HCT116 (cell line): ENCODE measurements at regions not wholly inside any gene's neighbourhood (a gene's known extent, or its start where the extent isn't known, plus 50 kb on each side); places are given as distances from the start of the nearest gene placed in this dataset.

ENCODE experiments used
- ATAC-seq: fragments of 200-7000 bp; cut with Tn5 transposase; 2 replicates; pipeline ENCODE4 v1.9.1; 2020; ENCODE audit warnings: mild to moderate bottlenecking, moderate library complexity
- BruUV-seq: library from RNA; stranded (reverse); fragments of 400-500 nt; replicated peaks from 2 replicates; lab custom pipeline; 2021; lab: Mats Ljungman, UMichigan
- CTCF ChIA-PET: fragments of 300-600 bp; sonication (Branson Sonifier 250); formaldehyde crosslinking; loops from one replicate; lab custom pipeline; 2021; ENCODE audit warnings: antibody characterized with exemption; lab: Charles Lee
- POLR2A ChIA-PET: fragments of 300-600, 350-600 bp; sonication (Branson Sonifier 250); formaldehyde crosslinking; loops from one replicate; lab custom pipeline; 2021; ENCODE audit warnings: antibody characterized with exemption; lab: Charles Lee
- RAD21 ChIA-PET, 2 experiments: fragments of 300-600 bp; sonication (Branson Sonifier 250); formaldehyde crosslinking; loops; one replicate each; lab custom pipeline; 2023; ENCODE audit warnings: low total read pairs in 2 of 2; ENCODE audit not compliant: uncharacterized antibody in 2 of 2, unreplicated experiment in 2 of 2, low non-redundant PET in 1 of 2; lab: Charles Lee
- DNase-seq: peaks from one replicate; pipeline ENCODE4 v3.0.0-alpha.2; 2010; ENCODE audit warnings: low read depth, low spot score
- H2AFZ ChIP-seq: fragments of 200-600 bp; shearing (Covaris generic), sonication (generic); 2 replicates; pipeline ENCODE4 v1.6.1; 2017; ENCODE audit warnings: low read depth, mixed run types, mixed read lengths, antibody characterized with exemption, low read length; ENCODE audit not compliant: poor library complexity, severe bottlenecking
- H3K27ac ChIP-seq: 2 replicates; pipeline ENCODE4 v1.5.1; 2012; ENCODE audit warnings: low read depth, low read length
- H3K27me3 ChIP-seq: fragments of 200-600 bp; sonication (generic); 2 replicates; pipeline ENCODE4 v1.6.1; 2016; ENCODE audit warnings: mixed run types, low read length, mixed read lengths; ENCODE audit not compliant: insufficient read depth
- H3K36me3 ChIP-seq, 2 experiments: fragments of 200-500 bp in 1 of 2; fragments of 200-600 bp in 1 of 2; sonication (Bioruptor generic) in 1 of 2; sonication (generic) in 1 of 2; 2 replicates each; pipeline versions ENCODE4 v1.5.1 to v1.6.1; 2014 to 2016; ENCODE audit warnings: low read length in 2 of 2, inconsistent platforms in 1 of 2, mixed read lengths in 1 of 2, mixed run types in 1 of 2; ENCODE audit not compliant: insufficient read depth in 2 of 2, control insufficient read depth in 1 of 2
- H3K4me1 ChIP-seq, 2 experiments: fragments of 200-600 bp in 1 of 2; sonication (generic) in 1 of 2; 2 replicates each; pipeline versions ENCODE4 v1.5.1 to v1.6.1; 2012 to 2017; ENCODE audit warnings: low read length in 2 of 2, inconsistent platforms in 1 of 2, mild to moderate bottlenecking in 1 of 2, mixed read lengths in 1 of 2, mixed run types in 1 of 2, moderate library complexity in 1 of 2; ENCODE audit not compliant: insufficient read depth in 2 of 2, control insufficient read depth in 1 of 2
- H3K4me2 ChIP-seq: fragments of 200-600 bp; sonication (generic); 2 replicates; pipeline ENCODE4 v1.6.1; 2017; ENCODE audit warnings: mixed run types, low read length, mixed read lengths
- H3K4me3 ChIP-seq, 2 experiments: fragments of 200-600 bp in 1 of 2; sonication (generic) in 1 of 2; replicated peaks in 1 of 2; 2 replicates each; pipeline ENCODE4 v1.5.1; 2011 to 2016; ENCODE audit warnings: low read length in 2 of 2, control low read depth in 1 of 2, low read depth in 1 of 2, mild to moderate bottlenecking in 1 of 2, mixed read lengths in 1 of 2, mixed run types in 1 of 2
- H3K79me2 ChIP-seq: fragments of 200-600 bp; sonication (generic); 2 replicates; pipeline ENCODE4 v1.6.1; 2017; ENCODE audit warnings: mild to moderate bottlenecking, mixed run types, low read length, moderate library complexity, mixed read lengths; ENCODE audit not compliant: insufficient read depth
- H3K9ac ChIP-seq: fragments of 200-600 bp; sonication (generic); 2 replicates; pipeline ENCODE4 v1.6.1; 2016; ENCODE audit warnings: low read length, mixed read lengths
- H3K9me2 ChIP-seq: fragments of 200-600 bp; sonication (generic), shearing (Covaris generic); 2 replicates; pipeline ENCODE4 v1.6.1; 2017; ENCODE audit warnings: mixed run types, mild to moderate bottlenecking, moderate library complexity; ENCODE audit not compliant: insufficient read depth
- H3K9me3 ChIP-seq, 2 experiments: fragments of 200-500 bp in 1 of 2; fragments of 200-600 bp in 1 of 2; sonication (Bioruptor generic) in 1 of 2; sonication (generic) in 1 of 2; 2 replicates each; pipeline ENCODE4 v1.6.1; 2014 to 2017; ENCODE audit warnings: low read length in 2 of 2, mixed read lengths in 2 of 2, inconsistent platforms in 1 of 2, low read depth in 1 of 2, mild to moderate bottlenecking in 1 of 2, mixed run types in 1 of 2, moderate library complexity in 1 of 2; ENCODE audit not compliant: control insufficient read depth in 1 of 2, insufficient read depth in 1 of 2
- H4K20me1 ChIP-seq: fragments of 200-600 bp; sonication (generic), shearing (Covaris generic); 2 replicates; pipeline ENCODE4 v1.6.1; 2017; ENCODE audit warnings: mixed run types, mild to moderate bottlenecking, moderate library complexity; ENCODE audit not compliant: insufficient read depth
- CEBPB ChIP-seq: IDR thresholded peaks from 2 replicates; pipeline ENCODE4 v1.6.1; 2012; ENCODE audit warnings: low read depth
- EGR1 ChIP-seq: IDR thresholded peaks from 2 replicates; pipeline ENCODE4 v1.6.1; 2012; ENCODE audit warnings: low read depth
- ELF1 ChIP-seq: IDR thresholded peaks from 2 replicates; pipeline ENCODE4 v1.6.1; 2012; ENCODE audit warnings: low read depth, borderline replicate concordance
- EZH2 ChIP-seq: fragments of 200-600 bp; sonication (generic); IDR thresholded peaks from 2 replicates; pipeline ENCODE4 v1.6.1; 2017; ENCODE audit warnings: antibody characterized with exemption, mixed run types
- EZH2phosphoT487 ChIP-seq: fragments of 200-600 bp; IDR thresholded peaks from 2 replicates; pipeline ENCODE4 v1.6.1; 2018; ENCODE audit warnings: antibody characterized with exemption, borderline replicate concordance
- FOSL1 ChIP-seq: IDR thresholded peaks from 2 replicates; pipeline ENCODE4 v1.6.1; 2012; ENCODE audit warnings: low read depth
- JUND ChIP-seq: IDR thresholded peaks from 2 replicates; pipeline ENCODE4 v1.6.1; 2012
- POLR2A ChIP-seq: IDR thresholded peaks from 2 replicates; pipeline ENCODE4 v1.7.0; 2011; ENCODE audit warnings: borderline replicate concordance; ENCODE audit not compliant: insufficient read depth, insufficient read length; ENCODE audit errors: extremely low read depth
- POLR2AphosphoS5 ChIP-seq: IDR thresholded peaks from 2 replicates; pipeline ENCODE4 v1.6.1; 2011; ENCODE audit warnings: mild to moderate bottlenecking, low read depth, low read length, moderate library complexity
- RAD21 ChIP-seq: IDR thresholded peaks from 2 replicates; pipeline ENCODE4 v1.6.1; 2012; ENCODE audit warnings: low read depth, mild to moderate bottlenecking
- SIN3A ChIP-seq: IDR thresholded peaks from 2 replicates; pipeline ENCODE4 v1.6.1; 2012; ENCODE audit warnings: low read depth
- SP1 ChIP-seq: IDR thresholded peaks from 2 replicates; pipeline ENCODE4 v1.6.1; 2012; ENCODE audit warnings: low read depth
- TCF7L2 ChIP-seq: IDR thresholded peaks from 2 replicates; pipeline ENCODE4 v1.7.0; 2011; ENCODE audit warnings: borderline replicate concordance, inconsistent platforms; ENCODE audit not compliant: insufficient read depth, insufficient read length; ENCODE audit errors: extremely low read depth
- YY1 ChIP-seq: IDR thresholded peaks from 2 replicates; pipeline ENCODE4 v1.6.1; 2011; ENCODE audit warnings: low read length, low read depth, moderate library complexity, mild to moderate bottlenecking; ENCODE audit not compliant: insufficient replicate concordance; ENCODE audit errors: extremely low read depth
- ZFX ChIP-seq: fragments of 450-650 bp; IDR thresholded peaks from 2 replicates; pipeline ENCODE4 v1.6.1; 2017
- ZNF274 ChIP-seq: fragments of 200-500 bp; sonication (Bioruptor generic); IDR thresholded peaks from 2 replicates; pipeline ENCODE4 v1.6.1; 2014; ENCODE audit warnings: mild to moderate bottlenecking, low read depth, low read length, inconsistent platforms
- intact Hi-C: fragments of 100-400 bp; cut with micrococcal nuclease; formaldehyde crosslinking; loops from 2 replicates; pipeline ENCODE4 v1.10.0; 2022
- TF ChIP-seq, protein P1 (sequence below): IDR thresholded peaks from 2 replicates; pipeline ENCODE4 v1.6.1; 2012
- TF ChIP-seq, protein P2 (sequence below): IDR thresholded peaks from 2 replicates; pipeline ENCODE4 v1.6.1; 2012; ENCODE audit warnings: low read depth
- TF ChIP-seq, protein P3 (sequence below): IDR thresholded peaks from 2 replicates; pipeline ENCODE4 v1.6.1; 2012
- TF ChIP-seq, protein P4 (sequence below), 3 experiments: fragments of 200-600 bp in 1 of 3; sonication (generic) in 1 of 3; IDR thresholded peaks in 2 of 3; conservative IDR thresholded peaks in 1 of 3; 2 replicates each; pipeline ENCODE4 v1.5.1; 2012 to 2017; ENCODE audit warnings: low read depth in 2 of 3, low read length in 2 of 3, antibody characterized with exemption in 1 of 3, borderline replicate concordance in 1 of 3, control low read depth in 1 of 3, mild to moderate bottlenecking in 1 of 3, mixed read lengths in 1 of 3, mixed run types in 1 of 3, moderate library complexity in 1 of 3; ENCODE audit not compliant: insufficient read depth in 1 of 3

DNA sequence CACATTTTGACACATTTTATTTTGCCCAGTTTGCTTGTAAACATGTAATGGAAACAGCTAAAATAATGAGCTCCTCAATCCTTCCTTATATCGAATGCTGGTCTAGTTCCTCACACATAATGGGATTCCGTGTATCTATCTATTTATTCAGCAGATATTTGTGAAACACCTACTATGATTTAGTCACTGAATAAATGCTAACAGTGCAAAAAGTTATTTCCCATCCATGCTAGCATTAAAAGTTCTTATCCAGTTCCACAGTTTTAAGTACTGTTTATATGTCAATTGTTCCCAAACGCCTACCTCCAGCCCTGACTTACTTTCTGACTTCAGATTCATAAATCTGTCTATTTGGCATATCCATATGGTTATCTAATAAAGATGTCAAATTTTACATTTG is 1788.7 kb upstream of the FLRT2 start:
- no peaks in the 10 kb centered on the region for H3K27me3 ChIP-seq
- no peak for DNase-seq
- H3K79me2 ChIP-seq: no peaks in the 10 kb centered on the region
- ChIA-PET POLR2A (no interaction called here), RAD21 (no interaction called here), CTCF (no interaction called here)
- H3K4me1 ChIP-seq: no peaks in the 10 kb centered on the region
- H2AFZ ChIP-seq: no peak overlapping the region
- H3K36me3 ChIP-seq: no peaks in the 10 kb centered on the region
- no peak overlapping the region for H3K4me2 ChIP-seq
- H3K27ac ChIP-seq: no peak overlapping the region
- no peaks in the 10 kb centered on the region for H4K20me1 ChIP-seq
- peaks cover 0 to 19% of the 10 kb centered on the region in 2 experiments; a peak in 3 of 4 replicates for H3K9me3 ChIP-seq
- intact Hi-C loops: no loop called here
- no peak for ATAC-seq
- no TSS peak for BruUV-seq
- no peak overlapping the region for H3K9ac ChIP-seq
- H3K4me3 ChIP-seq: no peak overlapping the region
- H3K9me2 ChIP-seq: no peaks in the 10 kb centered on the region
- TF ChIP-seq POLR2A (no peak), ZNF274 (no peak), SP1 (no peak), FOSL1 (no peak), ELF1 (no peak), TCF7L2 (no peak), ZFX (no peak), SIN3A (no peak), RAD21 (no peak), CEBPB (no peak), EZH2phosphoT487 (no peak), JUND (no peak), YY1 (no peak), EZH2 (no peak), POLR2AphosphoS5 (no peak), EGR1 (no peak)
- TF ChIP-seq, protein P1, sequence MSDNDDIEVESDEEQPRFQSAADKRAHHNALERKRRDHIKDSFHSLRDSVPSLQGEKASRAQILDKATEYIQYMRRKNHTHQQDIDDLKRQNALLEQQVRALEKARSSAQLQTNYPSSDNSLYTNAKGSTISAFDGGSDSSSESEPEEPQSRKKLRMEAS: no peak
- TF ChIP-seq, protein P2, sequence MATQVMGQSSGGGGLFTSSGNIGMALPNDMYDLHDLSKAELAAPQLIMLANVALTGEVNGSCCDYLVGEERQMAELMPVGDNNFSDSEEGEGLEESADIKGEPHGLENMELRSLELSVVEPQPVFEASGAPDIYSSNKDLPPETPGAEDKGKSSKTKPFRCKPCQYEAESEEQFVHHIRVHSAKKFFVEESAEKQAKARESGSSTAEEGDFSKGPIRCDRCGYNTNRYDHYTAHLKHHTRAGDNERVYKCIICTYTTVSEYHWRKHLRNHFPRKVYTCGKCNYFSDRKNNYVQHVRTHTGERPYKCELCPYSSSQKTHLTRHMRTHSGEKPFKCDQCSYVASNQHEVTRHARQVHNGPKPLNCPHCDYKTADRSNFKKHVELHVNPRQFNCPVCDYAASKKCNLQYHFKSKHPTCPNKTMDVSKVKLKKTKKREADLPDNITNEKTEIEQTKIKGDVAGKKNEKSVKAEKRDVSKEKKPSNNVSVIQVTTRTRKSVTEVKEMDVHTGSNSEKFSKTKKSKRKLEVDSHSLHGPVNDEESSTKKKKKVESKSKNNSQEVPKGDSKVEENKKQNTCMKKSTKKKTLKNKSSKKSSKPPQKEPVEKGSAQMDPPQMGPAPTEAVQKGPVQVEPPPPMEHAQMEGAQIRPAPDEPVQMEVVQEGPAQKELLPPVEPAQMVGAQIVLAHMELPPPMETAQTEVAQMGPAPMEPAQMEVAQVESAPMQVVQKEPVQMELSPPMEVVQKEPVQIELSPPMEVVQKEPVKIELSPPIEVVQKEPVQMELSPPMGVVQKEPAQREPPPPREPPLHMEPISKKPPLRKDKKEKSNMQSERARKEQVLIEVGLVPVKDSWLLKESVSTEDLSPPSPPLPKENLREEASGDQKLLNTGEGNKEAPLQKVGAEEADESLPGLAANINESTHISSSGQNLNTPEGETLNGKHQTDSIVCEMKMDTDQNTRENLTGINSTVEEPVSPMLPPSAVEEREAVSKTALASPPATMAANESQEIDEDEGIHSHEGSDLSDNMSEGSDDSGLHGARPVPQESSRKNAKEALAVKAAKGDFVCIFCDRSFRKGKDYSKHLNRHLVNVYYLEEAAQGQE: no peak
- TF ChIP-seq, protein P3, sequence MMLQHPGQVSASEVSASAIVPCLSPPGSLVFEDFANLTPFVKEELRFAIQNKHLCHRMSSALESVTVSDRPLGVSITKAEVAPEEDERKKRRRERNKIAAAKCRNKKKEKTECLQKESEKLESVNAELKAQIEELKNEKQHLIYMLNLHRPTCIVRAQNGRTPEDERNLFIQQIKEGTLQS: no peak
- TF ChIP-seq, protein P4, sequence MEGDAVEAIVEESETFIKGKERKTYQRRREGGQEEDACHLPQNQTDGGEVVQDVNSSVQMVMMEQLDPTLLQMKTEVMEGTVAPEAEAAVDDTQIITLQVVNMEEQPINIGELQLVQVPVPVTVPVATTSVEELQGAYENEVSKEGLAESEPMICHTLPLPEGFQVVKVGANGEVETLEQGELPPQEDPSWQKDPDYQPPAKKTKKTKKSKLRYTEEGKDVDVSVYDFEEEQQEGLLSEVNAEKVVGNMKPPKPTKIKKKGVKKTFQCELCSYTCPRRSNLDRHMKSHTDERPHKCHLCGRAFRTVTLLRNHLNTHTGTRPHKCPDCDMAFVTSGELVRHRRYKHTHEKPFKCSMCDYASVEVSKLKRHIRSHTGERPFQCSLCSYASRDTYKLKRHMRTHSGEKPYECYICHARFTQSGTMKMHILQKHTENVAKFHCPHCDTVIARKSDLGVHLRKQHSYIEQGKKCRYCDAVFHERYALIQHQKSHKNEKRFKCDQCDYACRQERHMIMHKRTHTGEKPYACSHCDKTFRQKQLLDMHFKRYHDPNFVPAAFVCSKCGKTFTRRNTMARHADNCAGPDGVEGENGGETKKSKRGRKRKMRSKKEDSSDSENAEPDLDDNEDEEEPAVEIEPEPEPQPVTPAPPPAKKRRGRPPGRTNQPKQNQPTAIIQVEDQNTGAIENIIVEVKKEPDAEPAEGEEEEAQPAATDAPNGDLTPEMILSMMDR (IDR thresholded peaks at IDR 0.05 in 2 of 3, conservative IDR thresholded peaks at IDR 0.05 in 1 of 3; ENCODE audit: borderline replicate concordance in 1 of 3, insufficient read depth in 1 of 3, low read depth in 2 of 3, low read length in 2 of 3): no peak
- TF ChIP-seq, all 23 proteins: peak for 0
